GM23338 (cell line): ENCODE measurements at regions not wholly inside any gene's neighbourhood (a gene's known extent, or its start where the extent isn't known, plus 50 kb on each side); places are given as distances from the start of the nearest gene placed in this dataset.

ENCODE experiments used
- ATAC-seq: fragments of 200-7000 bp; cut with Tn5 transposase; 3 replicates; pipeline ENCODE4 v1.9.1; 2020
- DNase-seq: peaks from one replicate; pipeline ENCODE4 v3.0.0-alpha.2; 2015; ENCODE audit warnings: low spot score
- H2AFZ ChIP-seq: fragments of 200-600 bp; sonication (generic); 2 replicates; pipeline ENCODE4 v1.8.0; 2016; ENCODE audit warnings: antibody characterized with exemption, mild to moderate bottlenecking, moderate library complexity
- H3F3A ChIP-seq: fragments of 200-600 bp; sonication (generic); replicated peaks from 2 replicates; pipeline ENCODE4 v1.8.0; 2017; ENCODE audit warnings: antibody characterized with exemption, mixed run types, low read depth
- H3K27ac ChIP-seq: fragments of 200-600 bp; sonication (generic); 2 replicates; pipeline ENCODE4 v1.6.1; 2016; ENCODE audit warnings: low read depth
- H3K27me3 ChIP-seq: fragments of 200-600 bp; sonication (generic); 2 replicates; pipeline ENCODE4 v1.8.0; 2016; ENCODE audit warnings: mild to moderate bottlenecking, mixed run types, moderate library complexity; ENCODE audit not compliant: insufficient read depth
- H3K36me3 ChIP-seq: fragments of 200-600 bp; sonication (generic); 2 replicates; pipeline ENCODE4 v1.8.0; 2016; ENCODE audit warnings: mild to moderate bottlenecking; ENCODE audit not compliant: insufficient read depth
- H3K4me1 ChIP-seq: fragments of 200-600 bp; sonication (generic); 2 replicates; pipeline ENCODE4 v1.8.0; 2016; ENCODE audit warnings: mild to moderate bottlenecking, moderate library complexity; ENCODE audit not compliant: insufficient read depth
- H3K4me2 ChIP-seq: fragments of 200-600 bp; sonication (generic); 2 replicates; pipeline ENCODE4 v1.7.1; 2017; ENCODE audit warnings: mixed run types
- H3K4me3 ChIP-seq: fragments of 200-600 bp; sonication (generic); 2 replicates; pipeline ENCODE4 v1.6.1; 2016; ENCODE audit warnings: mixed run types
- H3K79me2 ChIP-seq: fragments of 200-600 bp; sonication (generic); replicated peaks from 2 replicates; pipeline ENCODE4 v1.8.0; 2017; ENCODE audit warnings: mild to moderate bottlenecking; ENCODE audit not compliant: insufficient read depth
- H3K9me2 ChIP-seq: fragments of 200-600 bp; sonication (generic); 2 replicates; pipeline ENCODE4 v1.8.0; 2017; ENCODE audit not compliant: insufficient read depth
- H4K20me1 ChIP-seq: fragments of 200-600 bp; sonication (generic); replicated peaks from 2 replicates; pipeline ENCODE4 v1.8.0; 2017; ENCODE audit warnings: mild to moderate bottlenecking; ENCODE audit not compliant: insufficient read depth
- H3K27ac Mint-ChIP-seq: 2 replicates; pipeline ENCODE4 v1.8.0; 2020; ENCODE audit warnings: inconsistent platforms, mild to moderate bottlenecking, moderate library complexity, mixed read lengths
- H3K27me3 Mint-ChIP-seq: 3 replicates; pipeline ENCODE4 v1.8.0; 2022; ENCODE audit warnings: low read depth, mild to moderate bottlenecking, moderate library complexity, mixed read lengths, inconsistent platforms; ENCODE audit not compliant: insufficient read depth, poor library complexity
- H3K36me3 Mint-ChIP-seq: 3 replicates; pipeline ENCODE4 v1.8.0; 2021; ENCODE audit warnings: low read depth, mild to moderate bottlenecking, inconsistent platforms, moderate library complexity, mixed read lengths
- H3K4me1 Mint-ChIP-seq: 3 replicates; pipeline ENCODE4 v1.8.0; 2020; ENCODE audit warnings: mild to moderate bottlenecking, inconsistent platforms, mixed read lengths
- H3K4me3 Mint-ChIP-seq: 3 replicates; pipeline ENCODE4 v1.8.0; 2021; ENCODE audit warnings: moderate library complexity, mild to moderate bottlenecking, inconsistent platforms, mixed read lengths
- H3K9me3 Mint-ChIP-seq: 3 replicates; pipeline ENCODE4 v1.8.0; 2020; ENCODE audit warnings: moderate library complexity, mild to moderate bottlenecking, inconsistent platforms, mixed read lengths
- CREB1 ChIP-seq: fragments of 250-450 bp; sonication (Bioruptor Pico); IDR thresholded peaks from 2 replicates; pipeline ENCODE4 v1.5.0; 2020; ENCODE audit warnings: low read depth, mild to moderate bottlenecking, moderate library complexity
- CTCF ChIP-seq, 2 experiments: fragments of 200-600 bp in 1 of 2; sonication (generic) in 1 of 2; conservative IDR thresholded peaks; 2 replicates each; pipeline versions ENCODE4 v1.5.1 to v1.6.1; 2016 to 2017; ENCODE audit warnings: antibody characterized with exemption in 2 of 2, low read depth in 2 of 2, mild to moderate bottlenecking in 2 of 2, moderate library complexity in 1 of 2
- ETS1 ChIP-seq: IDR thresholded peaks from 2 replicates; pipeline ENCODE4 v1.6.1; 2016; ENCODE audit warnings: antibody characterized with exemption
- EZH2 ChIP-seq: fragments of 200-600 bp; sonication (generic); IDR thresholded peaks from one replicate; pipeline ENCODE4 v1.8.0; 2017; ENCODE audit warnings: antibody characterized with exemption, mild to moderate bottlenecking, low read depth; ENCODE audit not compliant: unreplicated experiment
- EZH2phosphoT487 ChIP-seq: fragments of 200-600 bp; sonication (generic); IDR thresholded peaks from one replicate; pipeline ENCODE4 v1.8.1; 2018; ENCODE audit warnings: antibody characterized with exemption; ENCODE audit not compliant: unreplicated experiment
- JUNB ChIP-seq: IDR thresholded peaks from one replicate; pipeline ENCODE4 v1.6.1; 2016; ENCODE audit warnings: antibody characterized with exemption; ENCODE audit not compliant: unreplicated experiment
- NANOG ChIP-seq: IDR thresholded peaks from 2 replicates; pipeline ENCODE4 v1.6.1; 2016; ENCODE audit warnings: antibody characterized with exemption, borderline replicate concordance
- POLR2AphosphoS5 ChIP-seq: IDR thresholded peaks from 2 replicates; pipeline ENCODE4 v1.6.1; 2016; ENCODE audit warnings: antibody characterized with exemption, low read depth
- REST ChIP-seq: IDR thresholded peaks from one replicate; pipeline ENCODE4 v1.6.1; 2018; ENCODE audit warnings: antibody characterized with exemption; ENCODE audit not compliant: unreplicated experiment
- STAT1 ChIP-seq: IDR thresholded peaks from one replicate; pipeline ENCODE4 v1.6.1; 2016; ENCODE audit warnings: antibody characterized with exemption; ENCODE audit not compliant: unreplicated experiment
- ZNF114 ChIP-seq: fragments of 250-450 bp; sonication (Bioruptor Pico); IDR thresholded peaks from 2 replicates; pipeline ENCODE4 v1.5.0; 2020; ENCODE audit warnings: mild to moderate bottlenecking, moderate library complexity
- ZNF331 ChIP-seq: fragments of 250-450 bp; sonication (Bioruptor Pico); IDR thresholded peaks from 2 replicates; pipeline ENCODE4 v1.5.0; 2020; ENCODE audit warnings: low read depth, mild to moderate bottlenecking, moderate library complexity
- ZNF462 ChIP-seq: fragments of 250-450 bp; sonication (Bioruptor Pico); IDR thresholded peaks from 2 replicates; pipeline ENCODE4 v1.5.0; 2020; ENCODE audit warnings: mild to moderate bottlenecking, moderate library complexity

GRCh38 chr12:91384806-91385205 lies 202.2 kb upstream of the DCN start:
- TF ChIP-seq STAT1 = no peak
- no peak for TF ChIP-seq CREB1 (CRISPR knock-in tag)
- TF ChIP-seq ETS1 = no peak
- no peak for TF ChIP-seq REST
- TF ChIP-seq ZNF462 = no peak
- TF ChIP-seq NANOG = no peak
- TF ChIP-seq POLR2AphosphoS5 = no peak
- TF ChIP-seq EZH2phosphoT487 = no peak
- TF ChIP-seq JUNB = no peak
- TF ChIP-seq ZNF331 (CRISPR knock-in tag) = no peak
- TF ChIP-seq EZH2 = no peak
- no peak for TF ChIP-seq CTCF (conservative IDR thresholded peaks at IDR 0.05; ENCODE audit: low read depth in 2 of 2)
- TF ChIP-seq ZNF114 = no peak

More at GRCh38 chr12:91384806-91385205, 202.2 kb upstream of the DCN start:
- no peak overlapping the region for H3K27ac ChIP-seq
- no peaks in the 10 kb centered on the region for H3K79me2 ChIP-seq
- Mint-ChIP-seq H3K27me3 (no peaks in the 10 kb centered on the region), H3K4me1 (peaks cover 21% of the 10 kb centered on the region), H3K27ac (no peak overlapping the region), H3K4me3 (no peak overlapping the region), H3K36me3 (no peaks in the 10 kb centered on the region), H3K9me3 (no peaks in the 10 kb centered on the region)
- ATAC-seq (no peak), DNase-seq (no peak)
- H3K36me3 ChIP-seq = no peaks in the 10 kb centered on the region; the same call in 1 of the 2 replicates
- H3K4me1 ChIP-seq = peaks cover 16% of the 10 kb centered on the region
- H3K27me3 ChIP-seq = no peaks in the 10 kb centered on the region
- no peaks in the 10 kb centered on the region for H3K9me2 ChIP-seq
- H3K4me2 ChIP-seq = no peak overlapping the region
- H2AFZ ChIP-seq = no peak overlapping the region
- no peaks in the 10 kb centered on the region for H4K20me1 ChIP-seq
- H3K4me3 ChIP-seq = no peak overlapping the region
- H3F3A ChIP-seq = no peaks in the 10 kb centered on the region
